Heart left ventricle (tissue), 13 donors: ENCODE measurements at regions not wholly inside any gene's neighbourhood (a gene's known extent, or its start where the extent isn't known, plus 50 kb on each side); places are given as distances from the start of the nearest gene placed in this dataset.
"Not testable (repeated sequence)": the region's sequence is repeated elsewhere in the genome, so short reads cannot be mapped to it uniquely, and the experiment has no call there.

ENCODE experiments used
- POLR2A ChIP-seq, 2 donors: fragments of 450-650 bp; IDR thresholded peaks; one replicate each; pipeline ENCODE4 v1.6.1; 2017; ENCODE audit warnings: antibody characterized with exemption in 2 of 2, mild to moderate bottlenecking in 2 of 2, moderate library complexity in 2 of 2
- TF ChIP-seq, protein P1 (sequence below), 12 donors: fragments of 200-600 bp; sonication (generic) in 4 of 12; IDR thresholded peaks; one replicate each; pipeline versions ENCODE4 v1.5.0 to v1.8.0; 2018 to 2022; ENCODE audit warnings: antibody characterized with exemption in 12 of 12, mild to moderate bottlenecking in 5 of 12
- donor health status: ischemic (EF 13 %, LVEDD 7.1; RV severe dilation, severe dysfunction).
- donor health status: DM: no; HTN: yes; CAD: no.
- donor health status: DM: no; HTN: no; CAD: no.
- donor health status: ischemic (EF 25% LVEDD 6.9; RV normal size, moderate dysfunction).
- donor health status: ischemic (EF 25% LVEDD 5.7; RV mildly dilated, moderate dysfunction).
- donor health status: ischemic (EF 35%, LVEDD 5.7; RV mildly dilated, moderate dysfunction).
- donor health status: nonischemic (EF 11% LVEDD 7.7; RV severe dilation, severe dysfunction).
- donor health status: DM: yes; HTN: yes; CAD: no.
- donor health status: PGD.
- donor health status: ischemic (EF 29% LVEDD 5.4; RV normal size, mild dysfunction).
- donor health status: nonischemic (EF 23%, LVEDD 6.1; RV moderate dilation, normal function).

DNA sequence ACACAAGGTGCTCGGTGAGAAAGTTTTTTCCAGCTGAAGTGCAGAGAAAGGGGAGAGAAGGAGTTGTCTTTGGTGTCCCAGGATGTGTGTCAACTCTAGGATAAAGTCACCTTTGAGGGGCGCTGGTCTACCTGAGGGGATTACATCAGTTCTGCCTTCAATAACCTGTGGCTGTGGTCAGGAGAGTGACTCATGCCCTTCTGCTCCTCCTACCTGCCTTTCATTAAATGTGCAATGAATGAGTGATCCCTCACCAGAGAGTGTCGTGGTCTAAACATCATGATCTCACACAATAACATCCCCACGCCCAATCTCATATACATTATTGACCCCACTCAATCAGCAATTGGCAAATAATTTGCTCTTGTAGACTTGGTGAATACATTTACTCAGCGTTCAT is 83.4 kb downstream of the OR4M2 start:
- TF ChIP-seq, protein P1, sequence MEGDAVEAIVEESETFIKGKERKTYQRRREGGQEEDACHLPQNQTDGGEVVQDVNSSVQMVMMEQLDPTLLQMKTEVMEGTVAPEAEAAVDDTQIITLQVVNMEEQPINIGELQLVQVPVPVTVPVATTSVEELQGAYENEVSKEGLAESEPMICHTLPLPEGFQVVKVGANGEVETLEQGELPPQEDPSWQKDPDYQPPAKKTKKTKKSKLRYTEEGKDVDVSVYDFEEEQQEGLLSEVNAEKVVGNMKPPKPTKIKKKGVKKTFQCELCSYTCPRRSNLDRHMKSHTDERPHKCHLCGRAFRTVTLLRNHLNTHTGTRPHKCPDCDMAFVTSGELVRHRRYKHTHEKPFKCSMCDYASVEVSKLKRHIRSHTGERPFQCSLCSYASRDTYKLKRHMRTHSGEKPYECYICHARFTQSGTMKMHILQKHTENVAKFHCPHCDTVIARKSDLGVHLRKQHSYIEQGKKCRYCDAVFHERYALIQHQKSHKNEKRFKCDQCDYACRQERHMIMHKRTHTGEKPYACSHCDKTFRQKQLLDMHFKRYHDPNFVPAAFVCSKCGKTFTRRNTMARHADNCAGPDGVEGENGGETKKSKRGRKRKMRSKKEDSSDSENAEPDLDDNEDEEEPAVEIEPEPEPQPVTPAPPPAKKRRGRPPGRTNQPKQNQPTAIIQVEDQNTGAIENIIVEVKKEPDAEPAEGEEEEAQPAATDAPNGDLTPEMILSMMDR (IDR thresholded peaks at IDR 0.05), result not testable (repeated sequence)
- not testable (repeated sequence) for TF ChIP-seq POLR2A (IDR thresholded peaks at IDR 0.05)
